Gastroesophageal sphincter (tissue), 4 donors: ENCODE measurements at regions not wholly inside any gene's neighbourhood (a gene's known extent, or its start where the extent isn't known, plus 50 kb on each side); places are given as distances from the start of the nearest gene placed in this dataset.
A peak's percentile ranks its signal among the peaks of the same experiment; 100 is the strongest.

Experiments
- ATAC-seq: fragments of 150-250 bp; one replicate; pipeline ENCODE4 v1.9.1; 2016; ENCODE audit warnings: mild to moderate bottlenecking, moderate library complexity
- H3K27ac ChIP-seq, 4 donors: fragments of 200-600 bp; sonication (generic) in 3 of 4; 1 replicate in 3 of 4; 2 replicates in 1 of 4; pipeline ENCODE4 v1.5.1; 2016 to 2019
- H3K27me3 ChIP-seq: fragments of 200-600 bp; sonication (generic); one replicate; pipeline ENCODE4 v1.5.1; 2019
- H3K36me3 ChIP-seq, 2 donors: fragments of 200-600 bp; sonication (generic); one replicate each; pipeline ENCODE4 v1.5.1; 2019; ENCODE audit warnings: control low read depth in 1 of 2
- H3K4me1 ChIP-seq, 3 donors: fragments of 200-600 bp; sonication (generic); 1 replicate in 2 of 3; 2 replicates in 1 of 3; pipeline ENCODE4 v1.5.1; 2016 to 2019; ENCODE audit warnings: control low read depth in 2 of 3
- H3K4me3 ChIP-seq, 2 donors: fragments of 200-600 bp; sonication (generic); one replicate each; pipeline ENCODE4 v1.5.1; 2019; ENCODE audit warnings: mild to moderate bottlenecking in 1 of 2, moderate library complexity in 1 of 2
- H3K9me3 ChIP-seq, 3 donors: fragments of 200-600 bp; sonication (generic); one replicate each; pipeline ENCODE4 v1.5.1; 2017 to 2019; ENCODE audit warnings: control low read depth in 2 of 3
- CTCF ChIP-seq, 4 experiments: fragments of 200-600 bp in 2 of 4; fragments of 450-650 bp in 2 of 4; sonication (generic) in 1 of 4; IDR thresholded peaks; one replicate each; pipeline ENCODE4 v1.5.1; 2017 to 2019; ENCODE audit warnings: antibody characterized with exemption in 4 of 4, mild to moderate bottlenecking in 2 of 4, moderate library complexity in 2 of 4
- EP300 ChIP-seq: sonication (generic); formaldehyde crosslinking; IDR thresholded peaks from one replicate; pipeline ENCODE4 v1.6.1; 2017; ENCODE audit warnings: antibody characterized with exemption, mild to moderate bottlenecking
- POLR2A ChIP-seq, 2 donors: fragments of 450-650 bp; IDR thresholded peaks; one replicate each; pipeline ENCODE4 v1.6.1; 2017; ENCODE audit warnings: antibody characterized with exemption in 2 of 2, mild to moderate bottlenecking in 2 of 2, moderate library complexity in 1 of 2
- POLR2AphosphoS5 ChIP-seq: sonication (generic); formaldehyde crosslinking; IDR thresholded peaks from one replicate; pipeline ENCODE4 v1.6.1; 2017; ENCODE audit warnings: antibody characterized with exemption
- WGBS, 2 donors: methylation state at CpG; one replicate each; pipeline ENCODE4 v1.1.5; 2018; ENCODE audit warnings: low coverage in 1 of 2; 5-methylcytosine and 5-hydroxymethylcytosine counted together

GRCh38 chr3:102068327-102068726, 219.0 kb downstream of the NFKBIZ start:
- TF ChIP-seq POLR2A (IDR thresholded peaks at IDR 0.05) (no peak), POLR2AphosphoS5 (no peak), EP300 (no peak), CTCF (IDR thresholded peaks at IDR 0.05) (no peak)
- no peak for ATAC-seq
- Histone ChIP-seq H3K4me1 (peaks cover 0 to 8% (median 6%) of the 10 kb centered on the region in 3 donors), H3K27me3 (no peaks in the 10 kb centered on the region), H3K9me3 (no peaks in the 10 kb centered on the region), H3K4me3 (no peak overlapping the region), H3K27ac (no peak overlapping the region), H3K36me3 (no peaks in the 10 kb centered on the region)
- 40 to 82% methylated on average over 1 of the region's 1 CpG for WGBS, 2 donors

- Histone ChIP-seq H3K9me3 (no peaks in the 10 kb centered on the region), H3K4me1 (peaks cover 0 to 8% (median 6%) of the 10 kb centered on the region in 3 donors), H3K36me3 (no peaks in the 10 kb centered on the region), H3K27me3 (no peaks in the 10 kb centered on the region), H3K4me3 (no peak overlapping the region), H3K27ac (no peak overlapping the region)
- no peak for TF ChIP-seq CTCF (IDR thresholded peaks at IDR 0.05)
- TF ChIP-seq EP300 = no peak
- TF ChIP-seq POLR2AphosphoS5 = no peak
- no peak for TF ChIP-seq POLR2A (IDR thresholded peaks at IDR 0.05)
- no peak for ATAC-seq
- WGBS, 2 donors = 80 to 88% methylated on average over 1 to 2 of the region's 2 CpGs
Observed at GRCh38 chr3:102068736-102069135, 219.4 kb downstream of the NFKBIZ start.

- H3K36me3 ChIP-seq = no peaks in the 10 kb centered on the region
- no peak overlapping the region for H3K27ac ChIP-seq
- WGBS, 2 donors = 80% methylated on average over 1 of the region's 1 CpG; no CpG with 5 or more reads in 1 of the 2 donors
- peaks cover 0 to 8% (median 6%) of the 10 kb centered on the region in 3 donors for H3K4me1 ChIP-seq
- peak; percentile 61 for ATAC-seq
- no peak for TF ChIP-seq EP300
- no peak for TF ChIP-seq POLR2AphosphoS5
- TF ChIP-seq CTCF (IDR thresholded peaks at IDR 0.05) = no peak
- TF ChIP-seq POLR2A (IDR thresholded peaks at IDR 0.05) = no peak
- no peaks in the 10 kb centered on the region for H3K27me3 ChIP-seq
- H3K4me3 ChIP-seq = no peak overlapping the region
- H3K9me3 ChIP-seq = no peaks in the 10 kb centered on the region
Observed at GRCh38 chr3:102069211-102069662, 219.9 kb downstream of the NFKBIZ start.

- Histone ChIP-seq H3K4me3 (no peak overlapping the region), H3K4me1 (no peaks in the 10 kb centered on the region), H3K36me3 (no peaks in the 10 kb centered on the region), H3K9me3 (no peaks in the 10 kb centered on the region), H3K27ac (no peak overlapping the region), H3K27me3 (no peaks in the 10 kb centered on the region)
- no peak for TF ChIP-seq EP300
- no peak for ATAC-seq
Observed at GRCh38 chr3:102074946-102075345, 225.6 kb downstream of the NFKBIZ start.

- WGBS, 2 donors = 79% methylated on average over 3 of the region's 3 CpGs; no CpG with 5 or more reads in 1 of the 2 donors
- Histone ChIP-seq H3K36me3 (no peaks in the 10 kb centered on the region), H3K27me3 (no peaks in the 10 kb centered on the region), H3K4me3 (no peak overlapping the region), H3K4me1 (no peaks in the 10 kb centered on the region), H3K27ac (no peak overlapping the region), H3K9me3 (no peaks in the 10 kb centered on the region)
- ATAC-seq = no peak
- TF ChIP-seq POLR2A (IDR thresholded peaks at IDR 0.05) (no peak), EP300 (no peak), CTCF (IDR thresholded peaks at IDR 0.05) (no peak), POLR2AphosphoS5 (no peak)
Observed at GRCh38 chr3:102078401-102078800, 229.1 kb downstream of the NFKBIZ start.
